ENCODE measurements at regions not wholly inside any gene's neighbourhood (a gene's known extent, or its start where the extent isn't known, plus 50 kb on each side); places are given as distances from the start of the nearest gene placed in this dataset.

DNA sequence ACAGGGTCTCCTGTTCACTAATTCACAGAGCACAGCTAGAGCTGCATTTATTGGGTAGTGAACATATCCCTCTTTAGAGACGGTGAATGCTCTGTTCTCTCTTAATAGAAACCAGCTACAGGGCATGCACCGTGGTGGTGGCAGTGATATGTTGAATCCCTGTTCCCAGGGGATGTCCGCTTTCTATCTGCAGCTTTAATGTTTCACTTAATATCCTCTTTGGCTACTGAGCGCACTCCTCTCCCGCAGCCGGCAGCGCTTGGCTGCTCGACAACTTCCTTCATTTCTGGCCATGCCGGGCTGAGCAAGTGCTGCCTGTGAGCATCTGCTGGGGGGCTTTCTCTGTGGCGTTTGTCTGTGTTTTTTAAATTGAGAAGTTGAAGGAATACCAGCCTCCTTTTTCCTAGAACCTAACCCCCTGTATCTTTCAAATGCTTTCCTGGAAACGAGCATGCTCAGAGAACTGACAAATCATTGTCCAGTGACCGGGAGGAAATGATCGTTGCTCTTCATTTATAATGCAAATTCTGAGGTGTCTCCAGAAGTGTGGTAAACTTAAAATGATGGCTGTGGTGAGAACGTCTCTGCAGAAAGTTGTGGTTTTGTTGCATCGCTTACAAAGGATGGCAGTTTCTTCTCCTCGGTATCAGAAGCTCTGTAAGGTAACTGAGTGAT lies 297.9 kb downstream of the UTRN start:
- no peak for FAIRE-seq

GRCh38 chr6:144583614-144583954 lies 298.4 kb downstream of the UTRN start:
- no peak for FAIRE-seq

GRCh38 chr6:144585217-144585814 lies 300.2 kb downstream of the UTRN start:
- peak; percentile 85 for FAIRE-seq

DNA sequence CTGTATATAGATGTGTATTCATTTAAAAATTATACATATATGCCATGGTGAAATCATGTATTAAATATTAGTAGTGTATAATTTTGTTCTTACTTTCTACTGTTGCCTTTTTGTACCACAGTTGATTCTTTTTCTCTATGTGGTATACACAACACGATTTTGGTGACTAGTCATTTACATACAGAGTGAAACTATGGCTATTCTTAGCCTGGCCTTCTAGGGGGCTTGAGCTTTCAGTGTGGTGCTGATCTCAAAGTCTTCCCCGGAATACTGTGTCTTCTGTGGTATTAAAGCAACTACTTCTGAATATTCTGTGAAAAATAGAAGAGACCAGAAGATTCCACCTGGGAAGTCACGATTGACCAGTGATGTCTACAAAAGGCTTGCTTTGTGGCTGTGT lies 301.9 kb downstream of the UTRN start:
- no peak for FAIRE-seq

DNA sequence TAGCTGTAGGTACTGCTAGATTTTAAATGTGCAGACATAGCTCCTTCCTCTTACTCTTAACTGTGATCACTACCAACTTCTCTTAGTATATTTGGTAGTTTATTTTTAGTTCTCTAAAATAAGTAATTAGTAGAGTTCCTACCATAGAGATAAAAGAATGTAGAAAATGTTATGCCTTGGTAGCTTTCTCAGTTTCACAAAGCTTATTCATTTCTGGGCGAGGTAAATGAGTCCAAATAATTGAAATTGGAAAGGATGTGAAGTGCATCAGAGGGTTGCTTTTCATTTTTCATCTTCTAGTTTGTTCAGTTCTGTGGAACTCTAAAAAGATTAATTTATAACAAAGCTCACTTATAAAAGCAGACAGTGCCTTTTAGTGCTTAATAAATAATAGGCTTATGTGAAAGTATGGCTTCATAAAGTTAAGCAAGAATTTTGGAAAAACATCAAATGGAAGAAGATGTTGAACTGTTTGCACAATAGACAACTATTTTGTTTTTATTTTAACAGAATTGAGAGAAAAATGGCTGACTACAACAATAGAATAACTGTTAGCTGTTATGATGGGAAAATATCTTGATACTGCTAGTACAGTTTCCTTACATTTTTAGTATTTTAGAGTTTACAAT lies 303.7 kb downstream of the UTRN start:
- FAIRE-seq = no peak

DNA sequence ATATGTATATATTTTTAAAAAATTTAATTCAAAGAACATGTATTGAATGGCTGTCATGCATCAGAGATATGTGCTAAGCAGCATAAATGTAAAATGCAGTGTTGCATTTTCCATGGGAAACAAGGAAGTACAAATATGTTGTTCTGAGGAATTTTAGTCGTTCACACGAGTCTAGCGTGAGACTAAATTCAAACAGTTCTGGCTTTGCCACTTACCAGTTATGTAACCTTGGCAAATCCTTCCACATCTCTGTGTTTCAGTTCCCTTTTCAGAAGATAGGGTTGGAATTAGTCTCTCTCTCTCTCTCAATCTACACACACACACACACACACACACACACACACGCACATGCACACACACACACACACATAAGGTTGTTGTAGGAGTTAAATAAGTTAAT lies 305.4 kb downstream of the UTRN start:
- no peak for FAIRE-seq

DNA sequence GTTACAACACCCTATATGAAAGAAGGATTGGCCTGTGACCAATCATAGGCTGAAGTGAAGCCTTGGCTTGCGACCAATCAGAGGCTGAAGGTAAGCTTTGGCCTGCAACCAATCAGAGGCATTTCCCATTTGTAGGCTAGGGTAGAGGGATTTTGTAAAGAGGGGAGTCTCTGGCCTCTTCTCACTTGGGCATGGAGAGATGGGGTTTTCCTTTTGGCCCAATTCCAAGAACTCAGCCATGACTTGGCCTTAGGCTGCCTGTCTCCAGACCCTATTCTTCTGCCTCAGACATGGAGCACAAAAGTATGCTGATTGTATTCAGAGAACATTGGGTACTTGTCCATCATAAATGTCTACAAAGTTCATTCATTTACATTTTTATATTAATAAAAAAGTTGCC lies 308.3 kb downstream of the UTRN start:
- no peak for FAIRE-seq

- FAIRE-seq = no peak
These were observed 309.4 kb downstream of the UTRN start for GRCh38 chr6:144594585-144594984.

DNA sequence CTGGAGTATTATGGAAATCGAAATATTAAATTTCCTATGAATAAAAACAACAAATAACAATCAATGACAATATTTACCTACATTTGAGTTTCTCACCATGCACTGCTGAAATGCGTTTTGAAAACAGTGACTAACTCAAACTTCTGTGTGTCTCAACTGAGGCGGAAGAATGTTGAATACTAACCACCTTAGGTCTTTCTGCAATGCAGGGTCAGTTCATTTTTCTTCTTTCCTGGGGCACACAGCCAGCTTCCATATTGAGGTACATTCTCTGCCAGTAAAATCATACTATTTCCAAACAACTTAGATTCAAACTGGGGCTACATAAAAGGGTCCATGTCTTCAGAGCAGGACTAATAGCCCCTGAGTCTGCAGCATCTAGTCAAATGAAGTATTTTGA lies 310.1 kb downstream of the UTRN start:
- no peak for FAIRE-seq

DNA sequence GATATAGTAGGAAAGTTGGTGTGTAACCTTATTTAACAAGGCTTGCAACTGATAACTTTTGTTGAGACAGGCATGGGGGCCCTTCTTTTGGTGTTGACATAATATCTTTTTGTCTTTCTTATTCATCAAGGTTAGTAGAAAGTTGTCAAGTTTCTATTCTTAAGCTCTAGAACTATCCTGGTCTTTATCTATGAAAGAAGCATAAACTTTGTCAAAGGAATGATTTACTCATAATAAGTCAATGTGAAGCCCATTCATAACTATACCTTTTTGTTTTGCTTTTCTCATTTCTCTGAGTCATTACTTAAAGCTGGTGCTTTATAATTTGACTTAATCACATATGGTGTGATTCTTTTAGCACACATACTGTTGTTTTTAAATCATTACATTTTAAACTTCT lies 312.4 kb downstream of the UTRN start:
- no peak for FAIRE-seq

- FAIRE-seq = no peak
These were observed 314.5 kb downstream of the UTRN start for GRCh38 chr6:144599615-144600014.

GRCh38 chr6:144601221-144601620 lies 316.1 kb downstream of the UTRN start:
- no peak for FAIRE-seq

DNA sequence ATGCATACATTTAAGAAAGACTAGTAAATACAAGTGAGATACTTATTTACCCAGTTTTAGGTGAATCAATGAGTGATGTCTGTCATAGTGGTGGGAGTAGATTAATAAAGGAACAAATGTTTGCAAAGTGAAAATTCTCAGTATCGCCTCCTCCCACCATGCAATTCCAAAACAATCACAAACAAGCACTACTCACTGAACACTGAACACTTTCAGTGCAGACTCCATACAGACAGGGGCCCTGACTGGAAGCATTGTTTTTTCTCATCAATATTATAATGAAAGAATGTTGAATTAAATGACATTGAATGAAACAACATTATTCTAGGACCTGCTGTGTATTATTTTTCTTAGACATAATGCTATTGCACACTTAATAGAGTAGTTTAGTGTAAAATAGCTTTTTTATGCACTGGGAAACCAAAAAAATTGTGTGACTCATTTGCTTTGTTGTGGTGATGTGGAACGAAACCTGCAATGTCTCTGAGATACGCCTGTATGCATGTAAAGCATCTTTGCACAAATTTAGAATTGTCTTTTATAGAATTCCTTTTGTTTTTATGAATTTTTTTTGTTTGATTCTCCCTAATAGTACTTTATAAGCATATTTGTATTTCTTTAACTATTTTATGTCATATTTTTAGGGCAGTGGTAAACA lies 317.5 kb downstream of the UTRN start:
- FAIRE-seq = no peak

DNA sequence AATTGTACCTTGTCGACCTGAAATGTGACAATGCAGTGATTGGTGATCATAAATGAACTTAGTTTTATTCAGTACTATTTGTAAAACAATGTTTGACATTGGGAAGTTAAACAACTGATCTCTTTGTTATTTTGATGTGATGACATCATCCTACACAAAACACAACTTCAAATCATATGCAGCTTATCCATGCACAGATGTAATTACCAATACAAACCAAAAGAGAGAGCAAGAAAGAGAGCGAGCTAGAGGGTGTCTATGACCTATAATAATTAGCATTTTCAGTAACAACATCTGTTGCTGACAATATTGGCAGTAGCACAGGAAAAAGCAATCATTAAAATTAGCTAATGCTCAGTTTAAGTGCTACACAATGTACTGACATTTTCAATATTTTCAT lies 320.9 kb downstream of the UTRN start:
- no peak for FAIRE-seq

DNA sequence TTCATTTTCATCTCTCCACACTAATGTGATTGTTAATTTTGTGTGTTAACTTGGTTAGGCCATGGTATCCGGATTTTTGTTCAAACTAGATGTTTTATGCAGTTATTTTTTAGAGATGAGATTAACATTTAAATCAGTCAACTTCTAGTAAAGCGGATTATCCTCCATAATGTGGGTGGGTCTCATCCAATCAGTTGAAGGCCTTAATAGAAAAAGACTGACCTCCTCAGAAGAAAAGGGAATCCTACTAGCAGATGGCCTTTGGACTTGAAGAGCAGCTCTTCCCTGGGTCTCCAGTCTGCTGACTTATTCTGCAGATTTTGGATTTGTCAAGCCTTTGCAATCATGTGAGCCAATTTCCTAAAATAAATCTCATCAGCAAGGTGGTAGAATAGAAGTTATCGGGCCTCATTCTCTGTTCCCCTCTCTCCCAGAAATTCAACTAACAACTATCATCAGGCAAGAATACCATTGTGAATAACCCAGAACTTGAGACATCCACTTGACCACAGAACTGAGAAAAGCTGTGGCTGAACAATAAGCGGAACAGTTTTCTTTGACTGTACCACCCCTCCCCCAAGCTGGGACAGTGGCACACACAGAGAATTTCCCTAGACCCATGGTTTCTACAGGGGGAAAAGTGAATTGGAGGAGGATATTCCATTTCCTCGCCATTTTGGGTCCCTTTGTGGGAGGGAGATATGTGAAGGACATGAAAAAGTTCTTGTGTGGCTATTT lies 323.0 kb downstream of the UTRN start:
- FAIRE-seq = no peak

DNA sequence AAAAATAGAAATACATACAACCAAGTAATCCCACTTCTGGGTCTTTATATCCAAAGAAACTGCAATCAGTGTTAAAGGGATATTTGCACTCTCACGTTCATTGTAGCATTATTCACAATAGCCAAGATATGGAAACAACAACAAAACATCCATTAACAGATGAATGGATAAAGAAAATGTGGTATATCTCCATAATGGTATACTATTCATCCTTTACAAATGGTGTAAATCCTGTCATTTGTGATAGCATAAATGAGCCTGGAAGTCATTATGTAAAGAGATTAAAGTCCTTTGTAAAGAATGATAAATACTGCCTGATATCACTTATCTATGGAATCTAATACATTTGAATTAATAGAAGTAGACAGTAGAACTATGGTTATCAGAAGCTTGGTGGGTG lies 327.7 kb downstream of the UTRN start:
- FAIRE-seq = no peak

DNA sequence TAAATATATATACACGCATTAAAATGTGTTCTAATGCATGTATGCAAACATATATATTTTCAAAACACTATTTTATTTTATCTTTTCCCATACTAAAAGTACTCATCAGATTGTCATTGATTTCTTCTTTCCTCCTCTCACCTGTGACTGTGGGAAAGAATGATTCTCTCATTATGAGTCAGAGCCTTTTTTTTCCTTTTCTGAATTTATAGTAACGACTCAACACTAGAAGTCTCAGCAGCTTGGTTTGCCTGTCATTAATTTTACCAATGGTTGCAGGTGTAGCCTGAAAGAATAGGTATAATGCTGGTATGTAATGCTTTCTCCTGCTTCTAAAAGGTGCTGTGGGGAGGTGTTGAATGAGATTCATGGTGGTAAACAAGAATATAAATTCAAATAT lies 328.7 kb downstream of the UTRN start:
- no peak for FAIRE-seq

DNA sequence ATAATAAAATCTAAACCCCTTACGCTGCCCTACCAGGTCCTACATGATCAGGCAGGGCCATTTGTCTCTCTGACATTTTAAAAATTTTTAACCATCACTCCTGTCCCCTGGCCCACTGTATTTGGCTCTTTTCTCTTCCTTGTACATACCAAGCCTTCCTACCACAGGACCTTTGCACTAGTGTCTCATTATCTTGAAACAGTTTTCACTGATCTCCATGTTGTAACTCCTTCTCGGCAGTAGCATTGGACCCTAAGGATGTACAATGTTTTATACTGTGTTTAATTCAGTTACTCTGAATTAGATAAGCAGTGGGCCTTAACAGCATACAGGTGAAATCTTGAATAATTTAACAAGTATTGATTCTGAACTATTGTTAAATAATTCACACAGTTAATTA lies 330.7 kb downstream of the UTRN start:
- no peak for FAIRE-seq

- no peak for FAIRE-seq
These were observed 332.1 kb downstream of the UTRN start for GRCh38 chr6:144617191-144617590.

DNA sequence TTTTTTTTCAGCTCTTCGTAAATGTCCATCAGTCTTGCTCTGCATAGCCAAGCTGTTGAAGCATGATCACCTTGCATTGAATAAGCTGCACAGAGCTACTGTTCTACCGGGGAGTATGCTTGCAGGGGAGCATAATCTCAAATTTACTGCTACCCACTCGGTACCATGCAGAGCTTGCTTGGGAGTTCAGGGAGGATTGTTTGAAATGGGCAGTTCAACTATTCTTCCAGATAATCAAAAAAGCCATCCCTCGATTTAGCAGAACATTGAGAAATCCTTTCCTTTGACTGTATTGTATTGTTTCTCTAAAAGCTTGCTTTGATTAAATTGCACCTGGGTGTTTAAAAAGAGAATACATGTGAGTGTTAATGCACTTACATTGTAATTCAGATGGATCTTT lies 332.6 kb downstream of the UTRN start:
- FAIRE-seq = no peak

DNA sequence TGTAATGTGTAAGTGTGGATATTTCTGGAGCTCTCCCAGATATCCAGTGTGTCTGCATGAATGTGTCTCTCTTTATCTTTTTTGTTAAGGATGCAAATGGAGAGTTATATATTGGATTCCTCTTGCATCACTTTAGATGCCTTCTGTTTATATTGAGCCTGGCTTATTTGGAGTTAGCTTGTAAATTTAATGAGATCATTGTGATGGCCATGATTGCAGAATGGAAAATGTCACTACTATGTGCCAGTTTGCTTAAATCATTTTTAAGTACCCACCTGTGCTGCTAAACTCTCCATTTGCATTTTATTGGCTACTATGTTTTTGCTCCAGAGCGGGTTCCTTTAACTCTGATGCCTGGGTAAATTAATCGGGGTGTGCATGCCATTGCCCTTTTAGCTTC lies 334.8 kb downstream of the UTRN start:
- no peak for FAIRE-seq

- no peak for FAIRE-seq
These were observed 336.2 kb downstream of the UTRN start for GRCh38 chr6:144621332-144621731.

DNA sequence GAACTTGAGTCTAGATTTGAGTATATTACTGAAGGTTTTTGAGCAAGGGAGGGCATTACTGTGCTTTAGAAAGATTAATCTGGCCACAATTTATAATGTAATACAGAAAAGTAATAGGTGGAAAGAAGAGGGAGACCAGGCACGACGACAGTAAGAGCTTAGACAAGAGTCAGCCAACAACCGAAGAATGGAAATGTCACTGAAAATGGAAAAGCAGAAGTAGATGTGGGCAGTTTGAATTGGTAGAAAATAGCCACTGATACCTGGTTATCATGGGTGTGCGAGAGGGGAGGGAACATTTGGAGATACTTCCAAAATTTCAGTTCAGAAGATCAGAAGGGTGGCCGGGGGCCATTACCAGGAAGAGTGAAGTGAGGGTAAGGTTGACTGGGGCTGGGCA lies 339.1 kb downstream of the UTRN start:
- no peak for FAIRE-seq
